C4-2B (cell line): ENCODE measurements at regions not wholly inside any gene's neighbourhood (a gene's known extent, or its start where the extent isn't known, plus 50 kb on each side); places are given as distances from the start of the nearest gene placed in this dataset.

Experiments used
- ZFX ChIP-seq: fragments of 450-650 bp; IDR thresholded peaks from 2 replicates; pipeline ENCODE4 v1.6.1; 2017
- TF ChIP-seq, protein P1 (sequence below): fragments of 450-650 bp; conservative IDR thresholded peaks from 2 replicates; pipeline ENCODE4 v1.5.1; 2017; ENCODE audit warnings: mild to moderate bottlenecking

DNA sequence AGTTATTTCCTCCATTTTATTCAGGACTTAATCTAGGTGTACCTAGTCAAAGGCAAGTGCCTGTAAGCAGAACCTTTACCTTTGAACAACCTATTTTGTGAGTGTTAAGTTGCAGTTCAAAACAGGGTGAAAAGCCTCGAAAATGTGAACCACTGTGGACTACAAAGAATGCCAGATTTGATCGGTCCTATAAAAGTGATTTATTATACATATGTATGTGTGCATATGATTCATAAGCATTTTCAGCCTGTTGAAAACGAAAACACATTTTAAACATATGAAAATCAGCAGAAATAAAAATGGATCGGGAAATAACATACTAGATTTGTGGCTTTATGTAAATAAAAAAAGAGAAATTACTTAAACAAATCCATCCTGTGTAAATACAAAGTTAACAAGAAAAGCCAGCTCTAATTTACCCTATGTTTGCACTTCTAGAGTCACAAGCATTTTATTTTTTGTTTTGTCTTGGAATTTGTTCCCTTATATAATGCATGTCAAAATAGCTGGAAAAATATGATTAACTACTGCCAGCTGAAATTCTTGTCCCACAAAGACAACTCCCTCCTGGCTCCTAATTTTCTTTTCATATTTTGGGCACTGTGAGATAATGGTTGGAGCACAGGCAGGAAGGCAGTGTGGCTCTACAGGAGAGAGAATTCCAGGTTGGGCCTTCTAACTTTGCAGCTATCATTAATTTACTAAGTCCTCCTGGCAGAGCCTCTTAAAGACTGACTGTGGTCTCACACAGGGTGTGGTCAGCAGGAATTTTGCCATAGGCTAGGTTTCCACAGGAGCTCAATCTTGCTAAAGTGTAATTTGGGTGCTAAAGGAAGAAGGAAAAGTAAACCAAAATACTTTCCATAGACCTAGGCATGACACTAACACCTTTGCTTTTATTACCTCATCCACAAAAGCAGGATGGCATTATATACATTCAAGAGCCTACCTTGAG lies 70.2 kb upstream of the CDC42BPA start:
- TF ChIP-seq, protein P1, sequence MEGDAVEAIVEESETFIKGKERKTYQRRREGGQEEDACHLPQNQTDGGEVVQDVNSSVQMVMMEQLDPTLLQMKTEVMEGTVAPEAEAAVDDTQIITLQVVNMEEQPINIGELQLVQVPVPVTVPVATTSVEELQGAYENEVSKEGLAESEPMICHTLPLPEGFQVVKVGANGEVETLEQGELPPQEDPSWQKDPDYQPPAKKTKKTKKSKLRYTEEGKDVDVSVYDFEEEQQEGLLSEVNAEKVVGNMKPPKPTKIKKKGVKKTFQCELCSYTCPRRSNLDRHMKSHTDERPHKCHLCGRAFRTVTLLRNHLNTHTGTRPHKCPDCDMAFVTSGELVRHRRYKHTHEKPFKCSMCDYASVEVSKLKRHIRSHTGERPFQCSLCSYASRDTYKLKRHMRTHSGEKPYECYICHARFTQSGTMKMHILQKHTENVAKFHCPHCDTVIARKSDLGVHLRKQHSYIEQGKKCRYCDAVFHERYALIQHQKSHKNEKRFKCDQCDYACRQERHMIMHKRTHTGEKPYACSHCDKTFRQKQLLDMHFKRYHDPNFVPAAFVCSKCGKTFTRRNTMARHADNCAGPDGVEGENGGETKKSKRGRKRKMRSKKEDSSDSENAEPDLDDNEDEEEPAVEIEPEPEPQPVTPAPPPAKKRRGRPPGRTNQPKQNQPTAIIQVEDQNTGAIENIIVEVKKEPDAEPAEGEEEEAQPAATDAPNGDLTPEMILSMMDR, result no peak
- TF ChIP-seq ZFX, result no peak
